HG02623 (cell line): ENCODE measurements at regions not wholly inside any gene's neighbourhood (a gene's known extent, or its start where the extent isn't known, plus 50 kb on each side); places are given as distances from the start of the nearest gene placed in this dataset.

Source experiments
- ATAC-seq: cut with Tn5 transposase; IDR thresholded peaks from one replicate; pipeline ENCODE4 v1.9.1; 2021; ENCODE audit warnings: moderate library complexity; ENCODE audit not compliant: unreplicated experiment

GRCh38 chr2:67689651-67690050 lies 292.5 kb downstream of the ETAA1 start:
- no peak for ATAC-seq

DNA sequence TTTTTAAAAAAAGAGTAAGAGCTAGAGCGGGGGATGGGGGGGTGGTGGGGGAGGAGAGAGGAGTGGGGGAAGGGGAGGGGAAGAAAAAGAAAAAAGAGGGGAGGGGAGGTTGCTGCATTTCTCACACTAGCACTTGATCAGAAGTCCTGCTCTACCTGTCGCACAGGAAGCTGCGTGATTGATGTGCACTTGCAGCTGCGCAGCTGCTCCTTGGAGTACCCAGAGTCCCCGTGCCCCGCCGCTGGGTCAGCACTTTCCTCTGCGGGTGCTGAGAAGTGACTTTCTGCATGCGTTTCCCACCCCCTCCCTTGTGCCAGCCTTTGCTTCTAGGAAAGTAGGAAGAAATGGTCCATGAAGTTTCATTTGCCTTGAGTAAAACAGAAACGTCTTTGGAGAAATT lies 297.3 kb downstream of the ETAA1 start:
- no peak for ATAC-seq

- ATAC-seq, result no peak
Measured at GRCh38 chr2:67701011-67701410, 303.9 kb downstream of the ETAA1 start.

DNA sequence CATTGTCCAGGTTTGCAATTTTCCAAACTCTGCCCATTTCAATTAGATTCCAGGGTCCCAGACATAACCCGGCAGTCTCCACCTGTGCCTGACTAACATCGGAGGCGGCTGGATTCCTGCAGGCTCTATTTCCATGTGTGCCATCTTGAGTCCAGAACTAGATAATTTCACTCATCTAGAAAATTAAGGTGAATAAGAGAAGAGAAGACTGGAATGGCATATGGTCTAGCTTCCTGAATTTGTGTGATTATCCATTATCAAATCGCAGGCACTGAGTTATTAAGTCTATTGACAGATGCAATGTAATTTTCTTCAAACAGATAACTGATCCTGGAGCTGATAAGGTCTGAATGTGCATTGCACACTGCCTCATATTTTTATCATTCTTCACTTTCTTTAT lies 305.2 kb downstream of the ETAA1 start:
- ATAC-seq, result no peak

DNA sequence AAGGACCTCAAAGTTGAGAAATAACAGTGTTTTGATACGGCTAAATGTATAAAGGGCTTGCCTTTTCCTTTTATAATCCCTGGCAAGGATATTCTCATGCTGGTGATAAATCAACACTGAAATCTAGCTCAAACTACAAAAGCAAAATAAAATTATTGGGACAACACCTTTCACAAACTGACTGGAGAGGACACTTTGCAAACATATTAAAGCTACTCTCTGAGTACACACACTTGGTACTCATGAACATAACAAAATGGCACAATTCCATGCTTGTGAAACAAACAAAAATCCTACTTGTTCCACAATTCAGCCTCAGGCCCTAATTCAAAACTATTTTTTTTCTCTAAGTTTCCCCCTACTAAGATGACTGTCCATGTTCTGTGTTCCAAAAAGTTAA lies 305.8 kb downstream of the ETAA1 start:
- ATAC-seq, result no peak

DNA sequence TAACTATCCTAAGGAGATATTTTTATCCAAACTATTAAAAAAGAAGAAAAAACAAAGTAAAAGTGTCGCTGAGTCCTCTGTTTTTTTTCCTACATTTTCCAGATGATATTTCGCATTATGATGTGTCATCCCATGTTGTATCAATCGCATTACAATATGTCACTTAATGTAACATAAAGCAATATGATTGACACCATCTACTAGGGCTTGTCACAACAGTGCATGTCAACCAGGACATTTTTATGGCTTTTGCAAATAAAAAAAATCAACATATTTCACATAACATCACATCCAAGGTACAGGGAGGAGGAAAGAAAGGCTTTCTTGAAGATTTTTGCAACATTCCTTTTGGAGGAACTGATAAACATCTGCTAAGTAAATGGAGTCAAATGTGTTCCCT lies 308.9 kb downstream of the ETAA1 start:
- no peak for ATAC-seq

- ATAC-seq, result no peak
Measured at GRCh38 chr2:67707896-67708295, 310.8 kb downstream of the ETAA1 start.

DNA sequence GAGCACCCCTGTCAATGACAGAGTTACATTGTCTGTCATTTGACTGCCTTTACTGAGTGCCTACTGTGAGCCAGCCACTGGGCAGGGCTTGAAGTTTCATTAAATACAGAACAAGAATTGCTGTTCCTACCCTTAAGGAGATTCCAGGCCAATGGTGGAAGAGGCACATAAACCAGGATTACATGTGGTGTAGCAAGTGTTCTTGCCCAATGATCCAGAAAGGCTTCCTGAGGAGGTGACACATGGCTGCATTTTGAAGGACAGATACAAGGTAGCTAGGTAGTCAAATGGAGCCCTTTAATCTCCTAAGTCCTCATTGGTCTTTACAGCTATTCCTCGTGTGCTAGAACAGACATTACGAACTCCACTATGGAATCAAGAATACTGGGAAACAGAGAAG lies 312.7 kb downstream of the ETAA1 start:
- ATAC-seq, result no peak

DNA sequence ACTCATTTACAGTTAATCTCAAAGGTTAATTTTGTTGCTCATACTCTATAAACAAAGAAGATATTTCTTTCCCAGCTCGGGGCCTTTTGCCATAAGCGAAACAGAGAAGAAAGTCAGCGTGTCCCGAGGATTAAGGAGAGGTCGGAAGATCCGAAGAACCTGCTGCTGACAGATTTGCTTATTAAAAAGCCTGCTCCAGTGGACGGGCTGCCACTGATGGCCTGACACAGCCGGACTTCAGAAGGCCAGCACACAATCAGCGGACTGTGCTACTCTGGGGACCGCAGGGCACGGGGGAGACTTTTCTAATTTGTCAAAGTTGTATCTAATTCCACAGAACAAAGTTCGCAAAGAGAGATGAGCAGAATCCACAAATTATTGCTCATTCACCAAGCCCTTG lies 315.4 kb downstream of the ETAA1 start:
- ATAC-seq, result no peak

- no peak for ATAC-seq
Measured at GRCh38 chr2:67713376-67713775, 316.2 kb downstream of the ETAA1 start.

GRCh38 chr2:67716895-67717396 lies 319.8 kb downstream of the ETAA1 start:
- no peak for ATAC-seq

GRCh38 chr2:67717692-67718091 lies 320.6 kb downstream of the ETAA1 start:
- no peak for ATAC-seq

DNA sequence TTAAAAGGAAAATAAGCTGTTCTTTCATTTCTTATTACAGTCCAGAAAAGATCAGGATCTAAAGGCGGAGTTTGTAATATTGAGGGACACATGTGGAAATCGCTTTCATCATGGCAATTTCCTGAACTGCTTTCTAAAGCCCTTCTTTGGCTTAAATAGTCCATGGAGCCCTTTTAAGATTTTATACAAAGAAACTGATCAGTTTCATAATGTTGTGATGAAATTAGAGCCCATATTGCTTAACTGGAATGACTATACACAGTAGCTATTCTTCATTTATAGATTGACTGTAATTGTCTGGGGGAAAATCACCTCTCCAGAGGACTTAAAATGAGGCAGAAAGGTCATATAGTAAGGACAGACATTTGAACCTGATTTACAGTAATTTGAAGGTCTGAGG lies 322.2 kb downstream of the ETAA1 start:
- no peak for ATAC-seq

DNA sequence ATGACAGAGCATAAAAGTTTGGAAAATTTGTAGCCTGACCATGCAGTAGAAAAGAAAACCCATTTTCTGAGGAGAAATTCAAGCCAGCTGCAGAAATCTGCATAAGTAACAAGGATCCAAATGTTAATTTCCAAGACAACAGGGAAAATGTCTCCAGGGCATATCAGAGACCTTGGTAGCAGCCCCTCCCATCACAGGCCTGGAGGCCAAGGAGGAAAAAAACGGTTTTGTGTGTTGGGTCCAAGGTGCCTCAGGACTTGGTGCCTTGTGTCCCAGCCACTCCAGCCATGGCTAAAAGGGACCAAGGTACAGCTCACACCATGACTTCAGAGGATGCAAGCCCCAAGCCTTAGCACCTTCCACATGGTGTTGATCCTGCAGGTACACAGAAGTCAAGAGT lies 324.4 kb downstream of the ETAA1 start:
- ATAC-seq, result no peak

GRCh38 chr2:67724261-67724660 lies 327.1 kb downstream of the ETAA1 start:
- no peak for ATAC-seq

GRCh38 chr2:67725731-67726130 lies 328.6 kb downstream of the ETAA1 start:
- no peak for ATAC-seq

DNA sequence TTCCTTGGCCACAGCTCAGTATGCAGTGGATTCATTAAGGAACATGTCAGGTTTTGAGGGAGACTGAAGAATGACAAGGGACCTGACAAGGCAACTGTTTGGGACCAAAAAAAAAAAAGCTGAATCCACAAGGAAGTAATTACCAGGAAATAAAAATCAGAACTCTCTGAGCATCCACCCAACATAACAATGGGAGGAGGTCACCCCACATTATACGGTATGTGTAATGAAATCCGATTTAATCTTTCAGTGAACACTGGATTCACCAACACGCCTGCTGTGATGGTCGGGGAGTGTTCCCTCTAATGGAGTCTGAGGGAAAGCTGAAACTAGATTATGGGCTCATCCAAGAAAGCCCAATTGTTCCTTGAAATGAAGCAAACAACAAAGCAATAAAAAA lies 329.3 kb downstream of the ETAA1 start:
- ATAC-seq, result no peak

GRCh38 chr2:67727131-67727530 lies 330.0 kb downstream of the ETAA1 start:
- ATAC-seq, result no peak

DNA sequence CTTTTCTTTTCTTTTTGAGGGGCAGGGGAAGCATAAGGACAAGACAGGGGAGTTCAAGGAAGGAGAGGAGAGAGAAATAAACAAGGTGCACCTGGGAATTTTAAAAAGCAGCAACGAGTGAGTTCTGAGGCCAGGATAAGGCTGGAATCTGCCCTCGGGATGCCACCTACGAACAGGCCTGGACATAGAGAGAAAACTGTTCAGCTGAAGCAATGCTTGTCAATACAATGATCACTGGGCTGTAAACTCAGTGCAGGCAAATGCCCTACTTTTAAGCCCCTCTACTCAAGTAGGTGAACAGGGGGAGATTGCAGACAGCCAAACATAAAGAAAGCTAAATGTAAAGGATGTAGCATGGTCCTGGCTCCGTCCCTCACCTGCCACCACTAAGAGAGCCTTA lies 330.5 kb downstream of the ETAA1 start:
- ATAC-seq, result no peak

DNA sequence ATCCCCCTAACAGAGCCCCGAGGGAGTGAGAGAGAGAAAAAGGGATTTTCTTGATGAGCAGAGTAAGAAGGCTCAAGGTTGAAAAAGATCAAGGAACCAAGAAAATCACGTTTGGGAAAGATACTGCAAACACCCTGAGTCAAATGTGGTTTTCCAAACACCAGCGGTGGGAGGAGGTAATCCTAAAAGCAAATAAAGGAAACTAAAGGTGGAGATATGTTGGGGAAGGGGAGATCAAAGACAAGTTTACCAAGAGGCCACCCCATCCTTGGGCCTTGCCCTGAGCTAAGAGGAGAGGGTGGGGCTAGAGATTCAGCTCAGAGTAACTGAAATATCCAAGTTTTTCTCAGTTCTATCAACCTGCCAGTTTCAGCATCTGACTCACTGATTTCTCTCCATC lies 332.3 kb downstream of the ETAA1 start:
- no peak for ATAC-seq

DNA sequence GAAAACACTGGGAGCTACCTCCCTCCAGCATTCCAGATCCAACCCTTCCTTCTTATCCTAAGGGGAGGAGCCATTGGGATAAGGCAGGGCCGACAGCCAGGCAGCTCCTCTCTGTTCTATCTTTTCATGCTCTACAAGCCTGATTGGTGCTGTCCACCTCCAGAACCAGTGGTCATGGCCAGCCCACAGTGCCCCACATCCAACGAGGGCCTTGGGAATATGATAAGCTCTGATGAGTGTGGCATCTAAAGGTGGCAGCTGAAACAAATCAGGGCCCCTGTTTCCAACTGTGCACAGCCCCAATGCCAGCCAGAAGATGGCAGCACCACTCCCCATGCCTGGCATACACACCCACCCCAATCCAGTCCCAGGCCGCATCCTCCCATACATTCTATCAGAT lies 329.3 kb downstream of the C1D start:
- ATAC-seq, result no peak

DNA sequence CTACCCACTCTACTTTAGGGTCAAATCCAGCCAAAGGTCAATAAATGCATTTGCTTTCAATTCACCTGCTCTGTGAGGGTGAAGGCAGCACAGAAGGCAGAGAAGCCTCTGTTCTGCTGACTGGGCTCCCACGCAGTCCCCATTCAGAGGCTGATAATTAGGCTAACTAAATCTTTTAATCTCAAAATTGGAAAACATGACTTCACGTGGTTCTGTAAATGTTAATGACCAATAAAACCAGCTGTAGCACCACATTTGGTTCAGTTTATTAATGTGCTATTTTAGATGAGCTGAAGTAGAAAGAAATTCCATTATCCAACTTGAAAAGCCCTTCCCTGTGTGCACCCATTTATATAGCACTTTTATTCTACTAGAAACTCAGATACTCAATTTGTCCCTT lies 310.6 kb downstream of the C1D start:
- ATAC-seq, result no peak

- ATAC-seq, result no peak
Measured at GRCh38 chr2:67752969-67753368, 309.8 kb downstream of the C1D start.
